GM12872 (cell line): ENCODE measurements at regions not wholly inside any gene's neighbourhood (a gene's known extent, or its start where the extent isn't known, plus 50 kb on each side); places are given as distances from the start of the nearest gene placed in this dataset.

ENCODE experiments used
- TF ChIP-seq, protein P1 (sequence below): IDR thresholded peaks from 3 replicates; pipeline ENCODE4 v1.5.1; 2011; ENCODE audit warnings: low read depth, mild to moderate bottlenecking, low read length, moderate library complexity; ENCODE audit not compliant: insufficient read depth

- TF ChIP-seq, protein P1, sequence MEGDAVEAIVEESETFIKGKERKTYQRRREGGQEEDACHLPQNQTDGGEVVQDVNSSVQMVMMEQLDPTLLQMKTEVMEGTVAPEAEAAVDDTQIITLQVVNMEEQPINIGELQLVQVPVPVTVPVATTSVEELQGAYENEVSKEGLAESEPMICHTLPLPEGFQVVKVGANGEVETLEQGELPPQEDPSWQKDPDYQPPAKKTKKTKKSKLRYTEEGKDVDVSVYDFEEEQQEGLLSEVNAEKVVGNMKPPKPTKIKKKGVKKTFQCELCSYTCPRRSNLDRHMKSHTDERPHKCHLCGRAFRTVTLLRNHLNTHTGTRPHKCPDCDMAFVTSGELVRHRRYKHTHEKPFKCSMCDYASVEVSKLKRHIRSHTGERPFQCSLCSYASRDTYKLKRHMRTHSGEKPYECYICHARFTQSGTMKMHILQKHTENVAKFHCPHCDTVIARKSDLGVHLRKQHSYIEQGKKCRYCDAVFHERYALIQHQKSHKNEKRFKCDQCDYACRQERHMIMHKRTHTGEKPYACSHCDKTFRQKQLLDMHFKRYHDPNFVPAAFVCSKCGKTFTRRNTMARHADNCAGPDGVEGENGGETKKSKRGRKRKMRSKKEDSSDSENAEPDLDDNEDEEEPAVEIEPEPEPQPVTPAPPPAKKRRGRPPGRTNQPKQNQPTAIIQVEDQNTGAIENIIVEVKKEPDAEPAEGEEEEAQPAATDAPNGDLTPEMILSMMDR: no peak
Measured at GRCh38 chrX:138763761-138764160, 52.2 kb upstream of the FGF13 start.

- TF ChIP-seq, protein P1: no peak
Measured at GRCh38 chrX:138761380-138761779, 49.9 kb upstream of the FGF13 start.
